Ovary (tissue), 7 donors: ENCODE measurements at regions not wholly inside any gene's neighbourhood (a gene's known extent, or its start where the extent isn't known, plus 50 kb on each side); places are given as distances from the start of the nearest gene placed in this dataset.

ENCODE experiments used
- DNase-seq, 5 donors: peaks; one replicate each; pipeline ENCODE4 v3.0.0-alpha.2; 2019 to 2020
- H3K27ac ChIP-seq, 2 donors: fragments of 200-600 bp; one replicate each; pipeline versions ENCODE4 v1.5.1 to v1.8.0; 2019 to 2022
- H3K27me3 ChIP-seq: fragments of 200-600 bp; one replicate; pipeline ENCODE4 v1.8.0; 2022
- H3K36me3 ChIP-seq: fragments of 200-600 bp; sonication (generic); one replicate; pipeline ENCODE4 v1.5.1; 2019
- H3K4me1 ChIP-seq: one replicate; pipeline ENCODE4 v1.8.1; 2013; ENCODE audit warnings: mild to moderate bottlenecking, moderate library complexity; ENCODE audit not compliant: insufficient read depth
- H3K4me3 ChIP-seq: fragments of 200-600 bp; sonication (generic); one replicate; pipeline ENCODE4 v1.5.1; 2017
- H3K9me3 ChIP-seq, 2 donors: fragments of 200-600 bp in 1 of 2; sonication (generic) in 1 of 2; one replicate each; pipeline versions ENCODE4 v1.5.1 to v1.8.1; 2013 to 2019; ENCODE audit warnings: mild to moderate bottlenecking in 1 of 2, moderate library complexity in 1 of 2
- EP300 ChIP-seq: sonication (generic); formaldehyde crosslinking; IDR thresholded peaks from one replicate; pipeline ENCODE4 v1.6.1; 2017; ENCODE audit warnings: antibody characterized with exemption
- POLR2A ChIP-seq: fragments of 450-650 bp; IDR thresholded peaks from one replicate; pipeline ENCODE4 v1.6.1; 2017; ENCODE audit warnings: antibody characterized with exemption, mild to moderate bottlenecking, moderate library complexity
- WGBS, 3 donors: extraction: QIAGEN DNeasy Blood & Tissue Kit in 1 of 3; methylation state at CpG; one replicate each; pipeline versions ENCODE4 v1.1.5 to v1.1.7; 2013 to 2017; 5-methylcytosine and 5-hydroxymethylcytosine counted together
- intact Hi-C, 4 donors: fragments of 100-400 bp; cut with DNase I; formaldehyde crosslinking; loops; one replicate each; pipeline versions ENCODE4 v1.11.0 to v1.15.1; 2022 to 2023
- TF ChIP-seq, protein P1 (sequence below), 3 donors: fragments of 450-650 bp in 2 of 3; fragments of 200-600 bp in 1 of 3; IDR thresholded peaks; one replicate each; pipeline versions ENCODE4 v1.5.1 to v1.8.0; 2016 to 2022; ENCODE audit warnings: antibody characterized with exemption in 3 of 3, mild to moderate bottlenecking in 1 of 3
- donor health status: DM: no; HTN: no; CAD: no; lungs with moderate emphysema.
- donor health status: DM: no; HTN: no; CAD: no.
- donor health status: Bipolar disorder and iron deficiency.
- donor health status: DM: no; HTN: no; CAD: no.
- donor health status: DM: yes; HTN: yes; CAD: no.

DNA sequence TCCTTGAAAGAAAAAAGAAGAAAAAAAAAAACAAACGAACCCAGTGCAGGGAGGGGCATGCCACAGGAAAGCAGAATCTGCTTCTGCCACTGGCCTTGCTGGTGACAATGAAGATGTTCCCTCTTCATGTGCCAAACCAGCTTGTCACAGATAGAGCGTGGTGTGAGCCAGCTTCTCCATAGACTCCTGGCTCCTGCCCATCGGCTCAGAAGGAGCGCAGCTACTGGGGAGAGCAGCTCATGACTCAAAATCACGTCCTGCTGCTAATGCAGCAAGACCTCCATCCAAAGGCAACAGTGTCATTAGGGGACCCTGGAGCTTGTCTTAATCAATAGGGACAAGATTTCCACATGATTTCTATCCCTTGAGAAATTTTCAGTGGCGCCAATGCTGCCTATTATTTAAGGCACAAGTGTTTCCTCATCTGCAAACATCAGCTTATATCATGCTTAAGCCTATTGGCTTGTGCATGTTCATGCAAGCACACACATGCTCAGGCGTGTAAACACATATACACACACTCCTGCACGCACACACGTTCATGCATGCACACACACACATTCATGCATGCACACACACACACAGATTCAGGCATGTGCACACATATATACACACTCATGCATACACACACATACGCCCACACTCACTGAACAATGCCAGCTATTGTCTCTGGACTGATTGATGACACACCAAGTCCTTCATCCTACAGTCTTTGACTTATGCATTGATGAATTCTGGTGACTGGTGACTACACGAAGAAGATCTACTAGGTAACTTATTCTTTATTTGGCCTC, 682.0 kb upstream of the ID2 start:
- WGBS, 3 donors = 91 to 95% (median 92%) methylated on average over 11 of the region's 11 CpGs
- Histone ChIP-seq H3K4me3 (no peak overlapping the region), H3K27me3 (no peaks in the 10 kb centered on the region), H3K36me3 (no peaks in the 10 kb centered on the region), H3K27ac (no peak overlapping the region), H3K9me3 (no peaks in the 10 kb centered on the region), H3K4me1 (peaks cover 13% of the 10 kb centered on the region)
- intact Hi-C loops = loop anchor here in 1 of 4 donors (10.0 kb wide), 2 partner anchors 535 to 685 kb away; partner anchors contain the start of gene ID2
- TF ChIP-seq, protein P1, sequence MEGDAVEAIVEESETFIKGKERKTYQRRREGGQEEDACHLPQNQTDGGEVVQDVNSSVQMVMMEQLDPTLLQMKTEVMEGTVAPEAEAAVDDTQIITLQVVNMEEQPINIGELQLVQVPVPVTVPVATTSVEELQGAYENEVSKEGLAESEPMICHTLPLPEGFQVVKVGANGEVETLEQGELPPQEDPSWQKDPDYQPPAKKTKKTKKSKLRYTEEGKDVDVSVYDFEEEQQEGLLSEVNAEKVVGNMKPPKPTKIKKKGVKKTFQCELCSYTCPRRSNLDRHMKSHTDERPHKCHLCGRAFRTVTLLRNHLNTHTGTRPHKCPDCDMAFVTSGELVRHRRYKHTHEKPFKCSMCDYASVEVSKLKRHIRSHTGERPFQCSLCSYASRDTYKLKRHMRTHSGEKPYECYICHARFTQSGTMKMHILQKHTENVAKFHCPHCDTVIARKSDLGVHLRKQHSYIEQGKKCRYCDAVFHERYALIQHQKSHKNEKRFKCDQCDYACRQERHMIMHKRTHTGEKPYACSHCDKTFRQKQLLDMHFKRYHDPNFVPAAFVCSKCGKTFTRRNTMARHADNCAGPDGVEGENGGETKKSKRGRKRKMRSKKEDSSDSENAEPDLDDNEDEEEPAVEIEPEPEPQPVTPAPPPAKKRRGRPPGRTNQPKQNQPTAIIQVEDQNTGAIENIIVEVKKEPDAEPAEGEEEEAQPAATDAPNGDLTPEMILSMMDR (IDR thresholded peaks at IDR 0.05) = no peak
- no peak for TF ChIP-seq EP300
- DNase-seq = no peak

DNA sequence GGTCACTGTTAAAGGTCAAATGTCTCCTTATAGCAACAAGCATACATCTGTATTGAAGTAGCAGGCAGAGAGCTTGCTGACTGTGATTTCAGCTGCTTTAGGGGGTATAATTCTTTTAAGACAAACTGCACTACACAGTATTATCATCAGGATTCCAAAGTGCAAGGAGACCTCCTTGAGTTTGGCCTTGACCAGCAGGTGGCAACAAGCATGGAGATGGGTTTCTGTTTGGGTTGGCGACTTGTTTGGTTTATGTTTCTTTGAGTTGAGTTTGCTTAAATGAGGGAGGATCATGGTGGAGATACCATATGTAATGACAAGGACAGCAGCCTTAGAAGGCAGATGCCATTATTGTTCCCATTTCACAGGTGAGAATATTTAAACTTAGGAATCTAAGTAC, 681.0 kb upstream of the ID2 start:
- intact Hi-C loops = loop anchor here in 1 of 4 donors (10.0 kb wide), 2 partner anchors 534 to 684 kb away; partner anchors contain the start of gene ID2
- WGBS, 3 donors = 91 to 100% (median 98%) methylated on average over 1 of the region's 1 CpG
- no peak for TF ChIP-seq EP300
- no peak for TF ChIP-seq POLR2A
- TF ChIP-seq, protein P1 (IDR thresholded peaks at IDR 0.05) = no peak

DNA sequence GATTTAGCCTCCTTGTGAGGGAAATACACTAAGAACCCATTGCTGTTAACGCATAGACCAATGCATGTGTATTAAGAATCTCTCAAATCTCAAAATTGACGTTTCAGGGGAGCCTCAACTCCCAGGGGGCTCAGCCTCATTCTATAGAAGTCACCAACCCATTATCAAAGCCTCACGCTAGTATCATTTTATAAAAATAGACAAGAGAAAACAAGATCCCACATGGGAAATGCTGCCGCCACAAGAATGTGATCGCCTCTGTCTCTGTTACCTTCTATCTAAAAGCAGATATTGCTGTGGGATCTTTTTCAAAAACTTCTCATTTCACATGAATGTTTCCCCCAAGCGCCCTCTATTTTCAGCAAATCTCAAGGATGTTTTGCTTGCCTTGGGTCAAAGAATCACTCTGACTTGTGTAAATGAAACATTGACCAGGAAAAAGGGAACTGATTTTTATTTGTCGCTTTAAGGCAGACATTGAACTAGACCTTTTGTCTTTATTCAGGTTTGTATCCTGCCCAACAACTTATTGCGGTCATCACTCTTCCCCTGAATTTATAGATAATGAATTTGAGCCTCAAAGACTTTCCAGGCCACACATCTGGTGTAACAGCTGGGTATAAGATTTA, 679.0 kb upstream of the ID2 start:
- Histone ChIP-seq H3K36me3 (no peaks in the 10 kb centered on the region), H3K4me1 (peaks cover 16% of the 10 kb centered on the region), H3K9me3 (no peaks in the 10 kb centered on the region), H3K4me3 (no peak overlapping the region), H3K27me3 (no peaks in the 10 kb centered on the region), H3K27ac (peak overlapping the region; percentile 72 to 92)
- TF ChIP-seq, protein P1 (IDR thresholded peaks at IDR 0.05) = no peak
- no peak for DNase-seq
- intact Hi-C loops = loop anchor here in 1 of 4 donors (10.0 kb wide), 2 partner anchors 532 to 682 kb away; partner anchors contain the start of gene ID2
- 14 to 39% (median 27%) methylated on average over 8 of the region's 8 CpGs for WGBS, 3 donors

More for the DNA sequence above, 681.0 kb upstream of the ID2 start:
- peaks cover 11% of the 10 kb centered on the region for H3K4me1 ChIP-seq
- no peak for DNase-seq
- no peaks in the 10 kb centered on the region for H3K36me3 ChIP-seq
- no peaks in the 10 kb centered on the region for H3K9me3 ChIP-seq
- H3K27me3 ChIP-seq = no peaks in the 10 kb centered on the region
- H3K4me3 ChIP-seq = no peak overlapping the region
- H3K27ac ChIP-seq = no peak overlapping the region

DNA sequence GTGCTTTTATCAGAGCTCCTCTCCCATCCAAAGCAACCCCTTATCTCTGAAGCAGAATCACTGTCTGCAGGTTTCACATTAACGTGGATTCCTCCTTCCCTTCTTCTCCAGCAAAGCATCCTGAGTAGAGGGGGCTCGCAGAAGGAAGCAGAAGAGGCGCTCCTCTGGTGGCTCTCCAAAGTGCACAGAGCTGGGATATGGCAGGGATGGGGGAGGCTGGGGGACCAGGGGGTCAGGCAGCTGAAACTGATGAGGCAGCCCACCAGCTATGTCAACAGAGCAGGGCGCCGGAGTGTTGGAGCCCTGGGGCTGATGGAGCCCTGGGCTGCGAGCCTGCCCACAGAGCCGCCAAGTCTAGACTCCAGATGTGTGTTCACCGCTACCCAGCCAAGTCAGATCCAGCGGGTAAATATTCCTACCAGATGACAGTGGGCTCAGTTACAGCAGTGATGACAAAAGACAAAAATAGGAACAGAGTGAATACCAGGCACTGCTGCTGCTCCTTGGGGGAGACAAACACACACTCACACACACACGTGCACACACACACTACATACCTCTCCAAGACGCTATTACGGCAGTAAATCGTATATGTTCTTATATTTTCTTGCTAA, 678.3 kb upstream of the ID2 start:
- H3K27me3 ChIP-seq = no peaks in the 10 kb centered on the region
- TF ChIP-seq, protein P1 (IDR thresholded peaks at IDR 0.05) = no peak
- no peak for TF ChIP-seq EP300
- TF ChIP-seq POLR2A = no peak
- peak; percentile 65 to 73 (median 67) for DNase-seq
- H3K36me3 ChIP-seq = no peaks in the 10 kb centered on the region
- H3K27ac ChIP-seq = peak overlapping the region; percentile 72 to 92
- H3K9me3 ChIP-seq = no peaks in the 10 kb centered on the region
- H3K4me1 ChIP-seq = peaks cover 16% of the 10 kb centered on the region
- intact Hi-C loops = loop anchor here in 1 of 4 donors (10.0 kb wide), 2 partner anchors 531 to 681 kb away; partner anchors contain the start of gene ID2
- WGBS, 3 donors = 10 to 11% (median 10%) methylated on average over 13 of the region's 13 CpGs
- peak overlapping the region; percentile 1 for H3K4me3 ChIP-seq
